ENCODE measurements at regions not wholly inside any gene's neighbourhood (a gene's known extent, or its start where the extent isn't known, plus 50 kb on each side); places are given as distances from the start of the nearest gene placed in this dataset.

DNA sequence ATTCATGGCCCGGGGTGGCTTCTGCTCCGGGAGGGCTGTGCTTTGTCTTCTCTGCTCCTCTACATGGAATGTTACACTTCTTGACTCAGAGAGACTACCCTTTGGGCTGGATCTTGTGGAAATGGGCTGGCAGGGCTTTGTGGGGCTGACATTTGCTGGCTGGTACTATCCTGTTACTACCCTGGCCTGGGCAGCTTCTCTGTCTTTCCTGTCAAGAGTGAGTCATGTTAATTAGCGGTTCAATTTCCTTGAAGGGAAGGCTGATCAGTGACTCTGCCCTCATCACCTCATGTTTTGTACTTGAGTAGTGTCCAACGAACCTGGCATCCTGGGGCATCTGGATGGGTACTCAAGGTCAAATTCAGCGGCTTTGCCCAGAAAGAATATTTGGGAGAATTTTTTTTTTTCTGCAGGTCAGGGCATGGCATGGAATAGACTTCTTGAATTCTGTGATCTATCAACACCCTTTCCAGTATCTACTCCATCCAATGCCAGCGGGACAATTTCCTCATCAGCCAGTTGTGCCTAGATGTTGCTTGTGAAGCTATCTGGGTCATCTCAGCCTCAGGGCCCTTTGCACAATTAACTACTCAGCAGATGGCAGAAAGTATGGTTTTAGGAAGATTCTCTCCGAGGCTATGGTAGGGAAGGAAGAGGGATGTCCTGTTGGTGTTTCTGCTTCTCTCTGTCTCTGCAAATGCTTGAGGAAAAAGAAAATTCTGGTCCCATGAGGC is 140.5 kb upstream of the PLET1 start:
- Histone ChIP-seq H3K18ac (ENCODE audit: low read length) (no peak overlapping the region), H3K4me2 (ENCODE audit: low read length) (no peak overlapping the region), H3K4ac (ENCODE audit: low read depth, low read length) (no peak overlapping the region), H2BK5ac (ENCODE audit: low read length) (no peak overlapping the region), H2BK120ac (ENCODE audit: low read depth, low read length) (no peak overlapping the region), H3K4me3 (ENCODE audit: low read length) (no peak overlapping the region), H3K36me3 (ENCODE audit: control insufficient read depth, insufficient read depth, low read length) (no peaks in the 10 kb centered on the region), H4K5ac (ENCODE audit: low read length) (no peak overlapping the region), H3K4me1 (ENCODE audit: control insufficient read depth, low read depth, low read length) (no peaks in the 10 kb centered on the region), H3K27ac (ENCODE audit: low read depth, low read length) (no peak overlapping the region), H4K8ac (ENCODE audit: low read depth, low read length) (no peak overlapping the region), H3K56ac (ENCODE audit: low read length) (no peak overlapping the region), H3K27me3 (ENCODE audit: insufficient read depth, low read length, poor library complexity) (no peaks in the 10 kb centered on the region), H3K79me2 (ENCODE audit: control insufficient read depth, insufficient read depth, low read length) (no peaks in the 10 kb centered on the region), H2AK5ac (ENCODE audit: low read length) (no peak overlapping the region), H3K23ac (ENCODE audit: low read length) (no peak overlapping the region), H3K79me1 (ENCODE audit: low read length) (no peaks in the 10 kb centered on the region), H3K9ac (ENCODE audit: low read length) (no peak overlapping the region), H2BK15ac (replicated peaks; ENCODE audit: low read depth) (no peak overlapping the region)
- WGBS (ENCODE audit: extremely low coverage, insufficient coverage, low lambda C conversion rate), result no CpG with 5 or more reads among the region's 7 CpGs
- DNase-seq, result no peak

DNA sequence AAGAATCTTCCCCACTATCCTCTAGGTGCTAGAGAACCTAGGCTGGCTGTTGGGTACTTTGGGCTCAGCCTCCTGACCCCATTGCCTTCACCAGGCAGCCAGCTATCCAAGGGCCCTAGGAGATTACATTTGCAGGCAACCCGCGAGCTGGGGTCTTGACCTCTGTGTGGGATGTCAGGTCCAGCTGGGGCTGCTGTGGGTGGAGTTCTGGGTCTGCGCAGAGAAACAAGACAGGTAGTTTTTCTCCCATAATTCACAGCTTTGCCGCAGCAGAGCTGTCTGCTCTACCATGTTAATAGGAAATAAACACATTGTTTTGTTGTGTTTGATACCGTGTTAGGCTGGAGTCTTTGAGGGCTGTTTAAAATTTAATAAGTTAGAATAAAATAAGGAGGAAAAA is 142.8 kb upstream of the PLET1 start:
- DNase-seq, result no peak
- H3K79me1 ChIP-seq (ENCODE audit: low read length), result no peaks in the 10 kb centered on the region
- H3K36me3 ChIP-seq (ENCODE audit: control insufficient read depth, insufficient read depth, low read length), result no peaks in the 10 kb centered on the region
- no peak overlapping the region for H3K27ac ChIP-seq (ENCODE audit: low read depth, low read length)
- H3K56ac ChIP-seq (ENCODE audit: low read length), result no peak overlapping the region
- H3K18ac ChIP-seq (ENCODE audit: low read length), result no peak overlapping the region
- no peaks in the 10 kb centered on the region for H3K27me3 ChIP-seq (ENCODE audit: insufficient read depth, low read length, poor library complexity)
- no peak overlapping the region for H4K5ac ChIP-seq (ENCODE audit: low read length)
- H3K9ac ChIP-seq (ENCODE audit: low read length), result no peak overlapping the region
- no peak overlapping the region for H3K4ac ChIP-seq (ENCODE audit: low read depth, low read length)
- no peak overlapping the region for H2BK15ac ChIP-seq (replicated peaks; ENCODE audit: low read depth)
- no peak overlapping the region for H3K23ac ChIP-seq (ENCODE audit: low read length)
- no peak overlapping the region for H2BK5ac ChIP-seq (ENCODE audit: low read length)
- no peak overlapping the region for H4K8ac ChIP-seq (ENCODE audit: low read depth, low read length)
- no peak overlapping the region for H2BK120ac ChIP-seq (ENCODE audit: low read depth, low read length)
- WGBS (ENCODE audit: extremely low coverage, insufficient coverage, low lambda C conversion rate), result 100% methylated on average over 1 of the region's 5 CpGs
- no peak overlapping the region for H2AK5ac ChIP-seq (ENCODE audit: low read length)
- H3K79me2 ChIP-seq (ENCODE audit: control insufficient read depth, insufficient read depth, low read length), result no peaks in the 10 kb centered on the region
- H3K4me3 ChIP-seq (ENCODE audit: low read length), result no peak overlapping the region
- H3K4me1 ChIP-seq (ENCODE audit: control insufficient read depth, low read depth, low read length), result no peaks in the 10 kb centered on the region
- no peak overlapping the region for H3K4me2 ChIP-seq (ENCODE audit: low read length)

DNA sequence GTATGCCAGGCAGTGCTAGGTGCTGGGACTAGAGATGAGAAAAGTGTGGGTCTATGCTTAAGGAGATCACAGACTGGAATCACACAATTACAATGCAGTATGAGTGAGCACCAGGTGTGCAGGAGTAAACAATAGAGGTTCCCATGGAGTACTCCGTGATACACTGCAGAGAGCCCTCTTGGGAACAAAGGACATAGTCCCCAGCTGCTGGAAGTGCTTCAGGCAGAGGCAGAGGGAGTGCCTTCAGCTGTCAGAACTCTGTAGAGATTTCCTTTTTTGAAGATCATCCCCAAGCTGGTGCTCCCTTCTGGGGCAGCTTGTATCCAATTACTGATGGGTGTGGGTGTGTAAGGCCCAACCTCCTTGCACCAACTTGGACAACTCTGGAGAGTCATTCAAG is 143.5 kb upstream of the PLET1 start:
- H3K4me1 ChIP-seq (ENCODE audit: control insufficient read depth, low read depth, low read length), result no peaks in the 10 kb centered on the region
- H2BK5ac ChIP-seq (ENCODE audit: low read length), result no peak overlapping the region
- H3K4me3 ChIP-seq (ENCODE audit: low read length), result no peak overlapping the region
- H3K79me1 ChIP-seq (ENCODE audit: low read length), result no peaks in the 10 kb centered on the region
- no peak overlapping the region for H2BK120ac ChIP-seq (ENCODE audit: low read depth, low read length)
- H3K56ac ChIP-seq (ENCODE audit: low read length), result no peak overlapping the region
- no peaks in the 10 kb centered on the region for H3K27me3 ChIP-seq (ENCODE audit: insufficient read depth, low read length, poor library complexity)
- no peak overlapping the region for H2AK5ac ChIP-seq (ENCODE audit: low read length)
- no peak overlapping the region for H3K9ac ChIP-seq (ENCODE audit: low read length)
- no peak overlapping the region for H3K4me2 ChIP-seq (ENCODE audit: low read length)
- H3K23ac ChIP-seq (ENCODE audit: low read length), result no peak overlapping the region
- no peak overlapping the region for H3K4ac ChIP-seq (ENCODE audit: low read depth, low read length)
- no peak for DNase-seq
- H4K5ac ChIP-seq (ENCODE audit: low read length), result no peak overlapping the region
- no peak overlapping the region for H4K8ac ChIP-seq (ENCODE audit: low read depth, low read length)
- no peaks in the 10 kb centered on the region for H3K79me2 ChIP-seq (ENCODE audit: control insufficient read depth, insufficient read depth, low read length)
- H3K27ac ChIP-seq (ENCODE audit: low read depth, low read length), result no peak overlapping the region
- WGBS (ENCODE audit: extremely low coverage, insufficient coverage, low lambda C conversion rate), result no CpG with 5 or more reads among the region's 1 CpG
- no peaks in the 10 kb centered on the region for H3K36me3 ChIP-seq (ENCODE audit: control insufficient read depth, insufficient read depth, low read length)
- H3K18ac ChIP-seq (ENCODE audit: low read length), result no peak overlapping the region
- H2BK15ac ChIP-seq (replicated peaks; ENCODE audit: low read depth), result no peak overlapping the region

DNA sequence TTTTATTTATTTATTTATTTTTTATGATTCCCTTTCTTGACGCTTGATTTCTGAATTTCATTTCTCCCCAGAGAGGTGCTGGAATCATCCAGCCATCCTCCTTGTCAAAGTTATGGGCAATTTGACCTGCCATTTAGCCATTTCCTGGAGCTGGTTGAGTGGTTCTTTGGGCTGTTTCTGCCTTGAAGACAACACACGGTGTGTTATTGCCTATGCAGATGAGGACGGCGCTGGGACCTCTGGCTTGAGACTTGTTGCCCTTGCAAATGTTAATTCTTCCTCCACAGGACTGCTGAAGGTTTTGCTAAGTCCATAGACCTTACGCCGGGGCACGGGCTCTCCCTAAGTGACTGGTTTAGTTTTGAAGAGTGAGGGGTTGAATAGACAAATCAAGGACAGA is 147.9 kb upstream of the PLET1 start:
- no peak overlapping the region for H3K4me2 ChIP-seq (ENCODE audit: low read length)

DNA sequence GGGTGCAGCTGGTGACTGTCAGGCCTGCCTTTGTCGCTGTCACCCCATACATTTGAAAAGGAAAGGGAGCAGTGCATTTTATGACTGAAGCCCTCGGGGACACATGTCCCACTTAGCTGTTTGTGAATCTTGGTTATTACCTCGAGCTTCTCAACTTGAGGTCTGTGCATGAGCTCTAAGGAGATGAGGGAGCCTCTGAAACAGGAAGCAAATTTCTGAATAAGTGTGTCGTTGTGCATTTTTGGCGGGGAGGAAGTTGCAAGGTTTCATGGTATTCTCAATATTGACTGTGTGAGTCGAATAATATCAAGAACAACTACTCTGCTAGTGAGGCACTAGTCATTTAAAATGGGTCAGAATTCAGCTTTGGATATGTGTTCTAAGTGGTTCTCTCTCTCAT is 149.7 kb upstream of the PLET1 start:
- H3K27me3 ChIP-seq (ENCODE audit: insufficient read depth, low read length, poor library complexity), result no peaks in the 10 kb centered on the region
- no peak overlapping the region for H3K4ac ChIP-seq (ENCODE audit: low read depth, low read length)
- no peak overlapping the region for H3K27ac ChIP-seq (ENCODE audit: low read depth, low read length)
- no peaks in the 10 kb centered on the region for H3K36me3 ChIP-seq (ENCODE audit: control insufficient read depth, insufficient read depth, low read length)
- H3K4me3 ChIP-seq (ENCODE audit: low read length), result no peak overlapping the region
- no peak overlapping the region for H3K9ac ChIP-seq (ENCODE audit: low read length)
- no peak overlapping the region for H2BK5ac ChIP-seq (ENCODE audit: low read length)
- WGBS (ENCODE audit: extremely low coverage, insufficient coverage, low lambda C conversion rate), result no CpG with 5 or more reads among the region's 6 CpGs
- H3K4me2 ChIP-seq (ENCODE audit: low read length), result no peak overlapping the region
- no peaks in the 10 kb centered on the region for H3K79me2 ChIP-seq (ENCODE audit: control insufficient read depth, insufficient read depth, low read length)
- no peaks in the 10 kb centered on the region for H3K4me1 ChIP-seq (ENCODE audit: control insufficient read depth, low read depth, low read length)
- no peak overlapping the region for H3K23ac ChIP-seq (ENCODE audit: low read length)
- H3K79me1 ChIP-seq (ENCODE audit: low read length), result no peaks in the 10 kb centered on the region
- H2AK5ac ChIP-seq (ENCODE audit: low read length), result no peak overlapping the region
- no peak overlapping the region for H2BK120ac ChIP-seq (ENCODE audit: low read depth, low read length)
- DNase-seq, result no peak
- H3K18ac ChIP-seq (ENCODE audit: low read length), result no peak overlapping the region
- H2BK15ac ChIP-seq (replicated peaks; ENCODE audit: low read depth), result no peak overlapping the region
- H4K5ac ChIP-seq (ENCODE audit: low read length), result no peak overlapping the region
- no peak overlapping the region for H4K8ac ChIP-seq (ENCODE audit: low read depth, low read length)
- no peak overlapping the region for H3K56ac ChIP-seq (ENCODE audit: low read length)

More for the DNA sequence above, 147.9 kb upstream of the PLET1 start:
- Histone ChIP-seq H2BK5ac (ENCODE audit: low read length) (no peak overlapping the region), H2BK15ac (replicated peaks; ENCODE audit: low read depth) (no peak overlapping the region), H3K27ac (ENCODE audit: low read depth, low read length) (no peak overlapping the region), H3K4me1 (ENCODE audit: control insufficient read depth, low read depth, low read length) (no peaks in the 10 kb centered on the region), H3K4me3 (ENCODE audit: low read length) (no peak overlapping the region), H3K79me2 (ENCODE audit: control insufficient read depth, insufficient read depth, low read length) (no peaks in the 10 kb centered on the region), H3K36me3 (ENCODE audit: control insufficient read depth, insufficient read depth, low read length) (no peaks in the 10 kb centered on the region), H3K9ac (ENCODE audit: low read length) (no peak overlapping the region), H4K5ac (ENCODE audit: low read length) (no peak overlapping the region), H3K18ac (ENCODE audit: low read length) (no peak overlapping the region), H2AK5ac (ENCODE audit: low read length) (no peak overlapping the region), H3K56ac (ENCODE audit: low read length) (no peak overlapping the region), H2BK120ac (ENCODE audit: low read depth, low read length) (no peak overlapping the region), H3K23ac (ENCODE audit: low read length) (no peak overlapping the region), H3K79me1 (ENCODE audit: low read length) (no peaks in the 10 kb centered on the region), H3K27me3 (ENCODE audit: insufficient read depth, low read length, poor library complexity) (no peaks in the 10 kb centered on the region), H3K4ac (ENCODE audit: low read depth, low read length) (no peak overlapping the region), H4K8ac (ENCODE audit: low read depth, low read length) (no peak overlapping the region)
- DNase-seq, result no peak
- no CpG with 5 or more reads among the region's 7 CpGs for WGBS (ENCODE audit: extremely low coverage, insufficient coverage, low lambda C conversion rate)

DNA sequence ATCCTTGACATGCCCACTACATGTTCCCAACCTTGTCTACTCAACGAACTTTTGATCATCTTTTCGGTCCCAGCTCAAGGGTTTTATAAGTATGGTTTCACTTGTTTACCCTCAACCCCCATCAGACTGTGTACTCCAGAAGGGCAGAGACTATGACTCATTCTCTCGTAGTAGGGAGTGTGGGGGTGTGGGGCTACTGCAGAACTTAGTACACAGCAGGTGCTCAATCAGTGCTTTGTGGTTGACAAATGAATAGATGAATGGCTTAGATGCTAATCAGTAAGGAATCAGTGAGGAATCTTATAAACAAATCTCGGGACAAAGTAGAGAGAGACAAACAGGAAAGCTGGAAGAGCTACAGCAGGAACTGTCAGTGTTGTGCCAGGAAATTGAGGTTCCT is 151.7 kb upstream of the PLET1 start:
- H3K23ac ChIP-seq (ENCODE audit: low read length), result no peak overlapping the region
- no peak for DNase-seq
- H3K36me3 ChIP-seq (ENCODE audit: control insufficient read depth, insufficient read depth, low read length), result no peaks in the 10 kb centered on the region
- H3K79me2 ChIP-seq (ENCODE audit: control insufficient read depth, insufficient read depth, low read length), result no peaks in the 10 kb centered on the region
- no peak overlapping the region for H4K5ac ChIP-seq (ENCODE audit: low read length)
- no CpG with 5 or more reads among the region's 4 CpGs for WGBS (ENCODE audit: extremely low coverage, insufficient coverage, low lambda C conversion rate)
- no peaks in the 10 kb centered on the region for H3K4me1 ChIP-seq (ENCODE audit: control insufficient read depth, low read depth, low read length)
- no peak overlapping the region for H2BK120ac ChIP-seq (ENCODE audit: low read depth, low read length)
- no peak overlapping the region for H2BK15ac ChIP-seq (replicated peaks; ENCODE audit: low read depth)
- no peak overlapping the region for H3K4me2 ChIP-seq (ENCODE audit: low read length)
- H3K4me3 ChIP-seq (ENCODE audit: low read length), result no peak overlapping the region
- no peak overlapping the region for H3K18ac ChIP-seq (ENCODE audit: low read length)
- H2AK5ac ChIP-seq (ENCODE audit: low read length), result no peak overlapping the region
- H3K4ac ChIP-seq (ENCODE audit: low read depth, low read length), result no peak overlapping the region
- H3K27ac ChIP-seq (ENCODE audit: low read depth, low read length), result no peak overlapping the region
- no peaks in the 10 kb centered on the region for H3K27me3 ChIP-seq (ENCODE audit: insufficient read depth, low read length, poor library complexity)
- no peak overlapping the region for H3K9ac ChIP-seq (ENCODE audit: low read length)
- H2BK5ac ChIP-seq (ENCODE audit: low read length), result no peak overlapping the region
- no peak overlapping the region for H4K8ac ChIP-seq (ENCODE audit: low read depth, low read length)
- no peaks in the 10 kb centered on the region for H3K79me1 ChIP-seq (ENCODE audit: low read length)
- H3K56ac ChIP-seq (ENCODE audit: low read length), result no peak overlapping the region

Data from mesendoderm (in vitro differentiated cells).